Activated naive CD8-positive, alpha-beta T cell treated with anti-CD3 and anti-CD28 coated beads, Interleukin-2, amount 10 ng/mL, durations not matched to agents 7 days and 5 days (primary cell): ENCODE measurements at regions not wholly inside any gene's neighbourhood (a gene's known extent, or its start where the extent isn't known, plus 50 kb on each side); places are given as distances from the start of the nearest gene placed in this dataset.

Experiments
- ATAC-seq: fragments of 150-1000 bp; cut with Tn5 transposase; one replicate; pipeline ENCODE4 v1.10.0; 2021; ENCODE audit warnings: low read depth, moderate library complexity
- POLR2A ChIA-PET: fragments of 350-600 bp; sonication (Branson Sonifier 250); formaldehyde crosslinking; loops from one replicate; lab custom pipeline; 2021; ENCODE audit warnings: antibody characterized with exemption; lab: Charles Lee
- DNase-seq: peaks from one replicate; pipeline ENCODE4 v3.0.0; 2021
- H3K27ac Mint-ChIP-seq: one replicate; pipeline ENCODE4 v1.8.0; 2022; ENCODE audit warnings: mild to moderate bottlenecking, mixed read lengths
- H3K27me3 Mint-ChIP-seq: one replicate; pipeline ENCODE4 v1.8.0; 2022; ENCODE audit warnings: mild to moderate bottlenecking, moderate library complexity, mixed read lengths
- H3K36me3 Mint-ChIP-seq: one replicate; pipeline ENCODE4 v1.8.0; 2021; ENCODE audit warnings: mild to moderate bottlenecking, mixed read lengths
- H3K4me1 Mint-ChIP-seq: one replicate; pipeline ENCODE4 v1.8.0; 2021; ENCODE audit warnings: mixed read lengths
- H3K4me3 Mint-ChIP-seq: one replicate; pipeline ENCODE4 v1.8.0; 2022; ENCODE audit warnings: mild to moderate bottlenecking, moderate library complexity, mixed read lengths
- H3K9me3 Mint-ChIP-seq: one replicate; pipeline ENCODE4 v1.8.0; 2021; ENCODE audit warnings: mixed read lengths

- Mint-ChIP-seq H3K4me3 (no peak overlapping the region), H3K9me3 (no peaks in the 10 kb centered on the region), H3K36me3 (no peaks in the 10 kb centered on the region), H3K4me1 (peaks cover 1% of the 10 kb centered on the region), H3K27ac (no peak overlapping the region), H3K27me3 (peaks cover 5% of the 10 kb centered on the region)
- DNase-seq: no peak
- POLR2A ChIA-PET: no interaction called here
- ATAC-seq: no peak
These were observed 174.3 kb downstream of the AACS start for GRCh38 chr12:125239563-125239962.

GRCh38 chr12:125240717-125241116 is 175.5 kb downstream of the AACS start:
- POLR2A ChIA-PET: no interaction called here
- Mint-ChIP-seq H3K4me1 (peaks cover 1% of the 10 kb centered on the region), H3K27me3 (peaks cover 2% of the 10 kb centered on the region), H3K36me3 (no peaks in the 10 kb centered on the region), H3K27ac (no peak overlapping the region), H3K9me3 (no peaks in the 10 kb centered on the region), H3K4me3 (no peak overlapping the region)
- ATAC-seq: no peak
- DNase-seq: no peak

GRCh38 chr12:125243811-125244210 is 178.6 kb downstream of the AACS start:
- H3K27ac Mint-ChIP-seq: no peak overlapping the region
- no peak for ATAC-seq
- H3K4me3 Mint-ChIP-seq: no peak overlapping the region
- POLR2A ChIA-PET: no interaction called here
- no peaks in the 10 kb centered on the region for H3K9me3 Mint-ChIP-seq
- DNase-seq: no peak
- H3K36me3 Mint-ChIP-seq: no peaks in the 10 kb centered on the region
- peaks cover 2% of the 10 kb centered on the region for H3K27me3 Mint-ChIP-seq
- H3K4me1 Mint-ChIP-seq: no peaks in the 10 kb centered on the region

GRCh38 chr12:125244338-125244737 is 179.1 kb downstream of the AACS start:
- no peak for ATAC-seq
- POLR2A ChIA-PET: no interaction called here
- H3K27me3 Mint-ChIP-seq: peaks cover 2% of the 10 kb centered on the region
- no peak overlapping the region for H3K27ac Mint-ChIP-seq
- DNase-seq: no peak
- no peak overlapping the region for H3K4me3 Mint-ChIP-seq
- H3K36me3 Mint-ChIP-seq: no peaks in the 10 kb centered on the region
- no peaks in the 10 kb centered on the region for H3K4me1 Mint-ChIP-seq
- H3K9me3 Mint-ChIP-seq: no peaks in the 10 kb centered on the region

GRCh38 chr12:125245581-125246557 is 180.6 kb downstream of the AACS start:
- no peak for ATAC-seq
- no peaks in the 10 kb centered on the region for H3K27me3 Mint-ChIP-seq
- H3K36me3 Mint-ChIP-seq: no peaks in the 10 kb centered on the region
- H3K27ac Mint-ChIP-seq: no peak overlapping the region
- no peaks in the 10 kb centered on the region for H3K4me1 Mint-ChIP-seq
- DNase-seq: no peak
- no peak overlapping the region for H3K4me3 Mint-ChIP-seq
- no peaks in the 10 kb centered on the region for H3K9me3 Mint-ChIP-seq
- POLR2A ChIA-PET: no interaction called here

GRCh38 chr12:125247477-125247876 is 182.2 kb downstream of the AACS start:
- H3K4me1 Mint-ChIP-seq: no peaks in the 10 kb centered on the region
- no peak for ATAC-seq
- no peak overlapping the region for H3K27ac Mint-ChIP-seq
- H3K36me3 Mint-ChIP-seq: no peaks in the 10 kb centered on the region
- no peak overlapping the region for H3K4me3 Mint-ChIP-seq
- no peaks in the 10 kb centered on the region for H3K27me3 Mint-ChIP-seq
- no peak for DNase-seq
- H3K9me3 Mint-ChIP-seq: no peaks in the 10 kb centered on the region
- POLR2A ChIA-PET: no interaction called here

- DNase-seq (no peak), ATAC-seq (no peak)
- Mint-ChIP-seq H3K4me1 (no peaks in the 10 kb centered on the region), H3K27me3 (no peaks in the 10 kb centered on the region), H3K4me3 (no peak overlapping the region), H3K27ac (no peak overlapping the region), H3K9me3 (no peaks in the 10 kb centered on the region), H3K36me3 (no peaks in the 10 kb centered on the region)
- POLR2A ChIA-PET: no interaction called here
These were observed 184.0 kb downstream of the AACS start for GRCh38 chr12:125249066-125249824.

GRCh38 chr12:125249932-125250331 is 184.7 kb downstream of the AACS start:
- ATAC-seq (no peak), DNase-seq (no peak)
- Mint-ChIP-seq H3K9me3 (no peaks in the 10 kb centered on the region), H3K36me3 (no peaks in the 10 kb centered on the region), H3K27me3 (no peaks in the 10 kb centered on the region), H3K27ac (no peak overlapping the region), H3K4me3 (no peak overlapping the region), H3K4me1 (no peaks in the 10 kb centered on the region)
- POLR2A ChIA-PET: no interaction called here

- ATAC-seq: no peak
- H3K9me3 Mint-ChIP-seq: no peaks in the 10 kb centered on the region
- no peaks in the 10 kb centered on the region for H3K4me1 Mint-ChIP-seq
- H3K4me3 Mint-ChIP-seq: no peak overlapping the region
- no peak overlapping the region for H3K27ac Mint-ChIP-seq
- POLR2A ChIA-PET: no interaction called here
- H3K36me3 Mint-ChIP-seq: no peaks in the 10 kb centered on the region
- H3K27me3 Mint-ChIP-seq: peaks cover 2% of the 10 kb centered on the region
- no peak for DNase-seq
These were observed 189.0 kb downstream of the AACS start for GRCh38 chr12:125254236-125254635.

GRCh38 chr12:125254856-125255255 is 189.6 kb downstream of the AACS start:
- Mint-ChIP-seq H3K27ac (no peak overlapping the region), H3K9me3 (no peaks in the 10 kb centered on the region), H3K4me3 (no peak overlapping the region), H3K4me1 (no peaks in the 10 kb centered on the region), H3K27me3 (peaks cover 2% of the 10 kb centered on the region), H3K36me3 (no peaks in the 10 kb centered on the region)
- DNase-seq (no peak), ATAC-seq (no peak)
- POLR2A ChIA-PET: no interaction called here

GRCh38 chr12:125255935-125256633 is 190.8 kb downstream of the AACS start:
- H3K27me3 Mint-ChIP-seq: peaks cover 2% of the 10 kb centered on the region
- no peaks in the 10 kb centered on the region for H3K4me1 Mint-ChIP-seq
- POLR2A ChIA-PET: no interaction called here
- H3K36me3 Mint-ChIP-seq: no peaks in the 10 kb centered on the region
- H3K27ac Mint-ChIP-seq: no peak overlapping the region
- H3K9me3 Mint-ChIP-seq: no peaks in the 10 kb centered on the region
- no peak overlapping the region for H3K4me3 Mint-ChIP-seq
- no peak for ATAC-seq
- no peak for DNase-seq

- DNase-seq: no peak
- ATAC-seq: no peak
- Mint-ChIP-seq H3K27ac (no peak overlapping the region), H3K4me3 (no peak overlapping the region), H3K9me3 (no peaks in the 10 kb centered on the region), H3K36me3 (no peaks in the 10 kb centered on the region), H3K27me3 (peaks cover 2% of the 10 kb centered on the region), H3K4me1 (no peaks in the 10 kb centered on the region)
- POLR2A ChIA-PET: no interaction called here
These were observed 191.3 kb downstream of the AACS start for GRCh38 chr12:125256634-125256936.

- Mint-ChIP-seq H3K27ac (no peak overlapping the region), H3K27me3 (peaks cover 2% of the 10 kb centered on the region), H3K4me1 (no peaks in the 10 kb centered on the region), H3K36me3 (no peaks in the 10 kb centered on the region), H3K4me3 (no peak overlapping the region), H3K9me3 (no peaks in the 10 kb centered on the region)
- POLR2A ChIA-PET: no interaction called here
- no peak for DNase-seq
- no peak for ATAC-seq
These were observed 194.1 kb downstream of the AACS start for GRCh38 chr12:125259178-125259867.
